HCT116 (cell line): ENCODE measurements at regions not wholly inside any gene's neighbourhood (a gene's known extent, or its start where the extent isn't known, plus 50 kb on each side); places are given as distances from the start of the nearest gene placed in this dataset.

ENCODE experiments used
- ATAC-seq: fragments of 200-7000 bp; cut with Tn5 transposase; 2 replicates; pipeline ENCODE4 v1.9.1; 2020; ENCODE audit warnings: mild to moderate bottlenecking, moderate library complexity
- BruUV-seq: library from RNA; stranded (reverse); fragments of 400-500 nt; replicated peaks from 2 replicates; lab custom pipeline; 2021; lab: Mats Ljungman, UMichigan
- CTCF ChIA-PET: fragments of 300-600 bp; sonication (Branson Sonifier 250); formaldehyde crosslinking; loops from one replicate; lab custom pipeline; 2021; ENCODE audit warnings: antibody characterized with exemption; lab: Charles Lee
- POLR2A ChIA-PET: fragments of 300-600, 350-600 bp; sonication (Branson Sonifier 250); formaldehyde crosslinking; loops from one replicate; lab custom pipeline; 2021; ENCODE audit warnings: antibody characterized with exemption; lab: Charles Lee
- RAD21 ChIA-PET, 2 experiments: fragments of 300-600 bp; sonication (Branson Sonifier 250); formaldehyde crosslinking; loops; one replicate each; lab custom pipeline; 2023; ENCODE audit warnings: low total read pairs in 2 of 2; ENCODE audit not compliant: uncharacterized antibody in 2 of 2, unreplicated experiment in 2 of 2, low non-redundant PET in 1 of 2; lab: Charles Lee
- DNase-seq: peaks from one replicate; pipeline ENCODE4 v3.0.0-alpha.2; 2010; ENCODE audit warnings: low read depth, low spot score
- H2AFZ ChIP-seq: fragments of 200-600 bp; shearing (Covaris generic), sonication (generic); 2 replicates; pipeline ENCODE4 v1.6.1; 2017; ENCODE audit warnings: low read depth, mixed run types, mixed read lengths, antibody characterized with exemption, low read length; ENCODE audit not compliant: poor library complexity, severe bottlenecking
- H3K27ac ChIP-seq: 2 replicates; pipeline ENCODE4 v1.5.1; 2012; ENCODE audit warnings: low read depth, low read length
- H3K27me3 ChIP-seq: fragments of 200-600 bp; sonication (generic); 2 replicates; pipeline ENCODE4 v1.6.1; 2016; ENCODE audit warnings: mixed run types, low read length, mixed read lengths; ENCODE audit not compliant: insufficient read depth
- H3K36me3 ChIP-seq, 2 experiments: fragments of 200-500 bp in 1 of 2; fragments of 200-600 bp in 1 of 2; sonication (Bioruptor generic) in 1 of 2; sonication (generic) in 1 of 2; 2 replicates each; pipeline versions ENCODE4 v1.5.1 to v1.6.1; 2014 to 2016; ENCODE audit warnings: low read length in 2 of 2, inconsistent platforms in 1 of 2, mixed read lengths in 1 of 2, mixed run types in 1 of 2; ENCODE audit not compliant: insufficient read depth in 2 of 2, control insufficient read depth in 1 of 2
- H3K4me1 ChIP-seq, 2 experiments: fragments of 200-600 bp in 1 of 2; sonication (generic) in 1 of 2; 2 replicates each; pipeline versions ENCODE4 v1.5.1 to v1.6.1; 2012 to 2017; ENCODE audit warnings: low read length in 2 of 2, inconsistent platforms in 1 of 2, mild to moderate bottlenecking in 1 of 2, mixed read lengths in 1 of 2, mixed run types in 1 of 2, moderate library complexity in 1 of 2; ENCODE audit not compliant: insufficient read depth in 2 of 2, control insufficient read depth in 1 of 2
- H3K4me2 ChIP-seq: fragments of 200-600 bp; sonication (generic); 2 replicates; pipeline ENCODE4 v1.6.1; 2017; ENCODE audit warnings: mixed run types, low read length, mixed read lengths
- H3K4me3 ChIP-seq, 2 experiments: fragments of 200-600 bp in 1 of 2; sonication (generic) in 1 of 2; replicated peaks in 1 of 2; 2 replicates each; pipeline ENCODE4 v1.5.1; 2011 to 2016; ENCODE audit warnings: low read length in 2 of 2, control low read depth in 1 of 2, low read depth in 1 of 2, mild to moderate bottlenecking in 1 of 2, mixed read lengths in 1 of 2, mixed run types in 1 of 2
- H3K79me2 ChIP-seq: fragments of 200-600 bp; sonication (generic); 2 replicates; pipeline ENCODE4 v1.6.1; 2017; ENCODE audit warnings: mild to moderate bottlenecking, mixed run types, low read length, moderate library complexity, mixed read lengths; ENCODE audit not compliant: insufficient read depth
- H3K9ac ChIP-seq: fragments of 200-600 bp; sonication (generic); 2 replicates; pipeline ENCODE4 v1.6.1; 2016; ENCODE audit warnings: low read length, mixed read lengths
- H3K9me2 ChIP-seq: fragments of 200-600 bp; sonication (generic), shearing (Covaris generic); 2 replicates; pipeline ENCODE4 v1.6.1; 2017; ENCODE audit warnings: mixed run types, mild to moderate bottlenecking, moderate library complexity; ENCODE audit not compliant: insufficient read depth
- H3K9me3 ChIP-seq, 2 experiments: fragments of 200-500 bp in 1 of 2; fragments of 200-600 bp in 1 of 2; sonication (Bioruptor generic) in 1 of 2; sonication (generic) in 1 of 2; 2 replicates each; pipeline ENCODE4 v1.6.1; 2014 to 2017; ENCODE audit warnings: low read length in 2 of 2, mixed read lengths in 2 of 2, inconsistent platforms in 1 of 2, low read depth in 1 of 2, mild to moderate bottlenecking in 1 of 2, mixed run types in 1 of 2, moderate library complexity in 1 of 2; ENCODE audit not compliant: control insufficient read depth in 1 of 2, insufficient read depth in 1 of 2
- H4K20me1 ChIP-seq: fragments of 200-600 bp; sonication (generic), shearing (Covaris generic); 2 replicates; pipeline ENCODE4 v1.6.1; 2017; ENCODE audit warnings: mixed run types, mild to moderate bottlenecking, moderate library complexity; ENCODE audit not compliant: insufficient read depth
- ATF3 ChIP-seq: IDR thresholded peaks from 2 replicates; pipeline ENCODE4 v1.6.1; 2012
- EGR1 ChIP-seq: IDR thresholded peaks from 2 replicates; pipeline ENCODE4 v1.6.1; 2012; ENCODE audit warnings: low read depth
- ELF1 ChIP-seq: IDR thresholded peaks from 2 replicates; pipeline ENCODE4 v1.6.1; 2012; ENCODE audit warnings: low read depth, borderline replicate concordance
- EZH2phosphoT487 ChIP-seq: fragments of 200-600 bp; IDR thresholded peaks from 2 replicates; pipeline ENCODE4 v1.6.1; 2018; ENCODE audit warnings: antibody characterized with exemption, borderline replicate concordance
- FOSL1 ChIP-seq: IDR thresholded peaks from 2 replicates; pipeline ENCODE4 v1.6.1; 2012; ENCODE audit warnings: low read depth
- JUND ChIP-seq: IDR thresholded peaks from 2 replicates; pipeline ENCODE4 v1.6.1; 2012
- POLR2AphosphoS5 ChIP-seq: IDR thresholded peaks from 2 replicates; pipeline ENCODE4 v1.6.1; 2011; ENCODE audit warnings: mild to moderate bottlenecking, low read depth, low read length, moderate library complexity
- REST ChIP-seq: IDR thresholded peaks from 2 replicates; pipeline ENCODE4 v1.6.1; 2012; ENCODE audit warnings: low read depth
- SIN3A ChIP-seq: IDR thresholded peaks from 2 replicates; pipeline ENCODE4 v1.6.1; 2012; ENCODE audit warnings: low read depth
- SP1 ChIP-seq: IDR thresholded peaks from 2 replicates; pipeline ENCODE4 v1.6.1; 2012; ENCODE audit warnings: low read depth
- SRF ChIP-seq: IDR thresholded peaks from 2 replicates; pipeline ENCODE4 v1.6.1; 2012; ENCODE audit warnings: low read depth
- TCF7L2 ChIP-seq: IDR thresholded peaks from 2 replicates; pipeline ENCODE4 v1.7.0; 2011; ENCODE audit warnings: borderline replicate concordance, inconsistent platforms; ENCODE audit not compliant: insufficient read depth, insufficient read length; ENCODE audit errors: extremely low read depth
- YY1 ChIP-seq: IDR thresholded peaks from 2 replicates; pipeline ENCODE4 v1.6.1; 2011; ENCODE audit warnings: low read length, low read depth, moderate library complexity, mild to moderate bottlenecking; ENCODE audit not compliant: insufficient replicate concordance; ENCODE audit errors: extremely low read depth
- ZBTB33 ChIP-seq: IDR thresholded peaks from 2 replicates; pipeline ENCODE4 v1.6.1; 2011; ENCODE audit warnings: mild to moderate bottlenecking, low read length, moderate library complexity; ENCODE audit not compliant: insufficient replicate concordance; ENCODE audit errors: extremely low read depth
- ZFX ChIP-seq: fragments of 450-650 bp; IDR thresholded peaks from 2 replicates; pipeline ENCODE4 v1.6.1; 2017
- intact Hi-C: fragments of 100-400 bp; cut with micrococcal nuclease; formaldehyde crosslinking; loops from 2 replicates; pipeline ENCODE4 v1.10.0; 2022

GRCh38 chr9:25864509-25864908, 186.3 kb upstream of the TUSC1 start:
- Histone ChIP-seq H3K36me3 (no peaks in the 10 kb centered on the region), H3K79me2 (no peaks in the 10 kb centered on the region), H3K4me1 (no peaks in the 10 kb centered on the region), H3K27me3 (no peaks in the 10 kb centered on the region), H3K4me3 (no peak overlapping the region), H4K20me1 (no peaks in the 10 kb centered on the region), H2AFZ (no peak overlapping the region), H3K9ac (no peak overlapping the region), H3K27ac (no peak overlapping the region), H3K4me2 (no peak overlapping the region), H3K9me3 (peaks cover 0 to 17% of the 10 kb centered on the region in 2 experiments; a peak in 2 of 4 replicates), H3K9me2 (no peaks in the 10 kb centered on the region)
- ChIA-PET CTCF (no interaction called here), POLR2A (no interaction called here), RAD21 (no interaction called here)
- DNase-seq (no peak), ATAC-seq (no peak)
- intact Hi-C loops = no loop called here
- no peak for TF ChIP-seq EGR1
- TF ChIP-seq JUND = no peak
- no TSS peak for BruUV-seq

GRCh38 chr9:25861421-25861820, 183.2 kb upstream of the TUSC1 start:
- Histone ChIP-seq H3K36me3 (no peaks in the 10 kb centered on the region), H3K4me3 (no peak overlapping the region), H3K27ac (no peak overlapping the region), H2AFZ (no peak overlapping the region), H3K9ac (no peak overlapping the region), H3K9me3 (peaks cover 0 to 12% of the 10 kb centered on the region in 2 experiments; a peak in 2 of 4 replicates), H3K4me1 (no peaks in the 10 kb centered on the region), H3K27me3 (no peaks in the 10 kb centered on the region), H3K4me2 (no peak overlapping the region), H3K9me2 (no peaks in the 10 kb centered on the region), H3K79me2 (no peaks in the 10 kb centered on the region), H4K20me1 (no peaks in the 10 kb centered on the region)
- ATAC-seq (no peak), DNase-seq (no peak)
- BruUV-seq = no TSS peak
- ChIA-PET POLR2A (no interaction called here), RAD21 (no interaction called here), CTCF (no interaction called here)
- TF ChIP-seq SRF (no peak), YY1 (no peak), ZFX (no peak), EZH2phosphoT487 (no peak), POLR2AphosphoS5 (no peak), ELF1 (no peak), TCF7L2 (no peak), SP1 (no peak), REST (no peak), ZBTB33 (no peak), FOSL1 (no peak), SIN3A (no peak), ATF3 (no peak)
- intact Hi-C loops = no loop called here
